ENCODE measurements at regions not wholly inside any gene's neighbourhood (a gene's known extent, or its start where the extent isn't known, plus 50 kb on each side); places are given as distances from the start of the nearest gene placed in this dataset.

GRCh38 chr6:121664158-121664557 is 228.7 kb downstream of the GJA1 start:
- Histone ChIP-seq H3K4me2 (ENCODE audit: low read length) (no peak overlapping the region), H3K4me3 (ENCODE audit: low read length) (no peak overlapping the region), H3K9me2 (replicated peaks; ENCODE audit: control insufficient read depth, low read length) (no peaks in the 10 kb centered on the region), H3K9me3 (ENCODE audit: control insufficient read depth, insufficient read depth, low read length) (no peaks in the 10 kb centered on the region), H3K36me3 (ENCODE audit: control insufficient read depth, low read length) (no peaks in the 10 kb centered on the region), H4K20me1 (ENCODE audit: control insufficient read depth, insufficient read depth, low read depth, low read length) (no peaks in the 10 kb centered on the region), H3K4me1 (ENCODE audit: control insufficient read depth, low read length) (no peaks in the 10 kb centered on the region), H3K27ac (ENCODE audit: low read depth, low read length) (no peak overlapping the region), H3K27me3 (ENCODE audit: control insufficient read depth, low read length) (no peaks in the 10 kb centered on the region), H3F3A (ENCODE audit: control insufficient read depth, insufficient read depth) (no peaks in the 10 kb centered on the region), H3K79me2 (ENCODE audit: control insufficient read depth, low read length) (no peaks in the 10 kb centered on the region)
- no peak for TF ChIP-seq EZH2phosphoT487 (IDR thresholded peaks at IDR 0.05; ENCODE audit: borderline replicate concordance, low read length)
- no peak for TF ChIP-seq CTCF (IDR thresholded peaks at IDR 0.05; ENCODE audit: low read depth, low read length, poor library complexity, severe bottlenecking)

- H3F3A ChIP-seq (ENCODE audit: control insufficient read depth, insufficient read depth): no peaks in the 10 kb centered on the region
- H3K27ac ChIP-seq (ENCODE audit: low read depth, low read length): no peak overlapping the region
- TF ChIP-seq EZH2phosphoT487 (IDR thresholded peaks at IDR 0.05; ENCODE audit: borderline replicate concordance, low read length): no peak
- TF ChIP-seq CTCF (IDR thresholded peaks at IDR 0.05; ENCODE audit: low read depth, low read length, poor library complexity, severe bottlenecking): no peak
- H3K4me3 ChIP-seq (ENCODE audit: low read length): no peak overlapping the region
- no peaks in the 10 kb centered on the region for H3K4me1 ChIP-seq (ENCODE audit: control insufficient read depth, low read length)
- no peak overlapping the region for H3K4me2 ChIP-seq (ENCODE audit: low read length)
- no peaks in the 10 kb centered on the region for H3K9me2 ChIP-seq (replicated peaks; ENCODE audit: control insufficient read depth, low read length)
- no peaks in the 10 kb centered on the region for H3K9me3 ChIP-seq (ENCODE audit: control insufficient read depth, insufficient read depth, low read length)
- no peaks in the 10 kb centered on the region for H3K27me3 ChIP-seq (ENCODE audit: control insufficient read depth, low read length)
- H3K36me3 ChIP-seq (ENCODE audit: control insufficient read depth, low read length): no peaks in the 10 kb centered on the region
- H4K20me1 ChIP-seq (ENCODE audit: control insufficient read depth, insufficient read depth, low read depth, low read length): no peaks in the 10 kb centered on the region
- no peaks in the 10 kb centered on the region for H3K79me2 ChIP-seq (ENCODE audit: control insufficient read depth, low read length)
Observed at GRCh38 chr6:121666814-121667213, 231.4 kb downstream of the GJA1 start.

- no peaks in the 10 kb centered on the region for H3F3A ChIP-seq (ENCODE audit: control insufficient read depth, insufficient read depth)
- H3K79me2 ChIP-seq (ENCODE audit: control insufficient read depth, low read length): no peaks in the 10 kb centered on the region
- no peaks in the 10 kb centered on the region for H3K27me3 ChIP-seq (ENCODE audit: control insufficient read depth, low read length)
- H4K20me1 ChIP-seq (ENCODE audit: control insufficient read depth, insufficient read depth, low read depth, low read length): no peaks in the 10 kb centered on the region
- H3K4me3 ChIP-seq (ENCODE audit: low read length): no peak overlapping the region
- H3K27ac ChIP-seq (ENCODE audit: low read depth, low read length): no peak overlapping the region
- TF ChIP-seq CTCF (IDR thresholded peaks at IDR 0.05; ENCODE audit: low read depth, low read length, poor library complexity, severe bottlenecking) (no peak), EZH2phosphoT487 (IDR thresholded peaks at IDR 0.05; ENCODE audit: borderline replicate concordance, low read length) (no peak)
- H3K9me3 ChIP-seq (ENCODE audit: control insufficient read depth, insufficient read depth, low read length): no peaks in the 10 kb centered on the region
- no peaks in the 10 kb centered on the region for H3K4me1 ChIP-seq (ENCODE audit: control insufficient read depth, low read length)
- no peaks in the 10 kb centered on the region for H3K9me2 ChIP-seq (replicated peaks; ENCODE audit: control insufficient read depth, low read length)
- no peaks in the 10 kb centered on the region for H3K36me3 ChIP-seq (ENCODE audit: control insufficient read depth, low read length)
- no peak overlapping the region for H3K4me2 ChIP-seq (ENCODE audit: low read length)
Observed at GRCh38 chr6:121668259-121668658, 232.8 kb downstream of the GJA1 start.

- H3K27ac ChIP-seq (ENCODE audit: low read depth, low read length): no peak overlapping the region
- no peaks in the 10 kb centered on the region for H3K79me2 ChIP-seq (ENCODE audit: control insufficient read depth, low read length)
- H3F3A ChIP-seq (ENCODE audit: control insufficient read depth, insufficient read depth): no peaks in the 10 kb centered on the region
- H3K4me2 ChIP-seq (ENCODE audit: low read length): no peak overlapping the region
- H3K4me3 ChIP-seq (ENCODE audit: low read length): no peak overlapping the region
- no peaks in the 10 kb centered on the region for H4K20me1 ChIP-seq (ENCODE audit: control insufficient read depth, insufficient read depth, low read depth, low read length)
- H3K27me3 ChIP-seq (ENCODE audit: control insufficient read depth, low read length): no peaks in the 10 kb centered on the region
- no peaks in the 10 kb centered on the region for H3K4me1 ChIP-seq (ENCODE audit: control insufficient read depth, low read length)
- TF ChIP-seq CTCF (IDR thresholded peaks at IDR 0.05; ENCODE audit: low read depth, low read length, poor library complexity, severe bottlenecking) (no peak), EZH2phosphoT487 (IDR thresholded peaks at IDR 0.05; ENCODE audit: borderline replicate concordance, low read length) (no peak)
- no peaks in the 10 kb centered on the region for H3K9me3 ChIP-seq (ENCODE audit: control insufficient read depth, insufficient read depth, low read length)
- no peaks in the 10 kb centered on the region for H3K36me3 ChIP-seq (ENCODE audit: control insufficient read depth, low read length)
- H3K9me2 ChIP-seq (replicated peaks; ENCODE audit: control insufficient read depth, low read length): no peaks in the 10 kb centered on the region
Observed at GRCh38 chr6:121670511-121670910, 235.1 kb downstream of the GJA1 start.

Measured in DOHH2 (cell line).